T-cell (primary cell): ENCODE measurements at regions not wholly inside any gene's neighbourhood (a gene's known extent, or its start where the extent isn't known, plus 50 kb on each side); places are given as distances from the start of the nearest gene placed in this dataset.
"Not testable (repeated sequence)": the region's sequence is repeated elsewhere in the genome, so short reads cannot be mapped to it uniquely, and the experiment has no call there.

Experiments used
- ATAC-seq, 4 experiments: fragments of 200-7000 bp in 3 of 4; fragments of 150-1000 bp in 1 of 4; cut with Tn5 transposase; replicated peaks in 1 of 4; 1 replicate in 3 of 4; 2 replicates in 1 of 4; pipeline ENCODE4 v1.10.0; 2021; ENCODE audit warnings: moderate library complexity in 3 of 4, mild to moderate bottlenecking in 2 of 4, moderate number of reproducible peaks in 1 of 4
- CTCF ChIA-PET, 2 donors: fragments of 300-600 bp; sonication (Branson Sonifier 250); formaldehyde crosslinking; loops; one replicate each; lab custom pipeline; 2022; ENCODE audit warnings: antibody characterized with exemption in 2 of 2; lab: Charles Lee
- POLR2A ChIA-PET, 2 donors: fragments of 300-600 bp; sonication (Branson Sonifier 250); formaldehyde crosslinking; loops; one replicate each; lab custom pipeline; 2022; ENCODE audit warnings: antibody characterized with exemption in 2 of 2; lab: Charles Lee
- DNase-seq, 35 experiments: peaks; one replicate each; pipeline versions ENCODE4 v3.0.0 to v3.0.0-alpha.2; 2013 to 2023
- H3K27ac ChIP-seq: one replicate; pipeline ENCODE4 v1.5.1; 2013; ENCODE audit warnings: low read length
- H3K27me3 ChIP-seq, 2 experiments: replicated peaks in 1 of 2; 1 replicate in 1 of 2; 2 replicates in 1 of 2; pipeline versions ENCODE4 v1.6.1 to v1.7.0; 2013; ENCODE audit warnings: low read length in 1 of 2, mixed read lengths in 1 of 2; ENCODE audit not compliant: control insufficient read depth in 2 of 2, insufficient read depth in 2 of 2; ENCODE audit errors: extremely low read depth in 1 of 2
- H3K36me3 ChIP-seq, 2 donors: 1 replicate in 1 of 2; 2 replicates in 1 of 2; pipeline versions ENCODE4 v1.6.1 to v1.7.0; 2013; ENCODE audit warnings: low read length in 1 of 2; ENCODE audit not compliant: control insufficient read depth in 2 of 2, insufficient read depth in 1 of 2; ENCODE audit errors: extremely low read depth in 1 of 2
- H3K4me1 ChIP-seq, 2 experiments: 1 replicate in 1 of 2; 2 replicates in 1 of 2; pipeline versions ENCODE4 v1.6.1 to v1.7.0; 2013; ENCODE audit warnings: low read length in 2 of 2, mixed read lengths in 1 of 2; ENCODE audit not compliant: insufficient read depth in 2 of 2, control insufficient read depth in 1 of 2; ENCODE audit errors: extremely low read depth in 1 of 2
- H3K4me3 ChIP-seq, 2 donors: 1 replicate in 1 of 2; 2 replicates in 1 of 2; pipeline versions ENCODE4 v1.5.1 to v1.7.0; 2013; ENCODE audit warnings: mild to moderate bottlenecking in 2 of 2, low read length in 1 of 2, moderate library complexity in 1 of 2; ENCODE audit not compliant: control insufficient read depth in 1 of 2; ENCODE audit errors: extremely low read depth in 1 of 2
- H3K9me3 ChIP-seq: 2 replicates; pipeline ENCODE4 v1.7.0; 2013
- H3K27ac Mint-ChIP-seq, 2 donors: one replicate each; pipeline ENCODE4 v1.8.0; 2020 to 2021; ENCODE audit warnings: mild to moderate bottlenecking in 2 of 2, mixed read lengths in 2 of 2
- H3K27me3 Mint-ChIP-seq, 2 donors: one replicate each; pipeline ENCODE4 v1.8.0; 2021 to 2022; ENCODE audit warnings: mixed read lengths in 2 of 2
- H3K36me3 Mint-ChIP-seq: one replicate; pipeline ENCODE4 v1.8.0; 2021; ENCODE audit warnings: mixed read lengths
- H3K4me1 Mint-ChIP-seq, 3 donors: one replicate each; pipeline ENCODE4 v1.8.0; 2020 to 2022; ENCODE audit warnings: mixed read lengths in 3 of 3, mild to moderate bottlenecking in 1 of 3
- H3K4me3 Mint-ChIP-seq, 3 donors: one replicate each; pipeline ENCODE4 v1.8.0; 2020 to 2022; ENCODE audit warnings: mild to moderate bottlenecking in 3 of 3, mixed read lengths in 3 of 3, moderate library complexity in 3 of 3
- H3K9me3 Mint-ChIP-seq, 3 donors: one replicate each; pipeline ENCODE4 v1.8.0; 2020 to 2022; ENCODE audit warnings: mixed read lengths in 3 of 3
- WGBS: methylation state at CpG from one replicate; pipeline ENCODE4 v1.1.5; 2013; ENCODE audit warnings: missing lambda C conversion rate; ENCODE audit not compliant: insufficient coverage; 5-methylcytosine and 5-hydroxymethylcytosine counted together

DNA sequence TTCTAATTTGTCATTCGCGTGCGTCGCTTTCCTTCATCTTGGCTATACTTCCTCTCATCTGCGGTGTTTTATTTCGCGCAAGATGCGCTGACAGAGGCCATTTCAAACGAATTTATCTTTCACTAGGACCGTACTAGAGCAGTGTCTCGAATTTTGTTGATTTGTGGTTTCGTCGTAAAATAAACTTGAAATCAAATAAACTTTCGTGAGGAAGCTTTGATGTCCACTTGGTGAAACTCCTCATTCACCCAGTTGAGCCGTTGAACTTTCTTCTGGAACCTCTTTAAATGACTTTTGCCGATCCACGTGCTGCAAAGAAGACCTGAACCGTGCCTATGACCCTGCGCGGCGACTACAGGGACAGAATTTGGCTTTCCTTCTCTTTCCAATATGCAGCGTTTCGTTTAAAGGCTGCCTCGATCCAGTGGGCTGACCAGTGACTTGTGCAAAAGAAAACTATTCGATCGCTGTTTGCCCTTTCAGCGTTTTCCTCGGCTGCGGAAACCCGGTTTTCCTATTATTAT lies 163.9 kb upstream of the PPP1R3A start:
- ChIA-PET CTCF (interaction anchor here in 1 of 2 donors (0.6 kb wide), 1 partner anchor 581 kb away, joined by 6 read pairs; no protein-coding TSS in a partner anchor), POLR2A (no interaction called here)
- Histone ChIP-seq H3K27me3 (peaks cover 19 to 54% of the 10 kb centered on the region in 2 experiments), H3K4me3 (no peak overlapping the region), H3K4me1 (peaks cover 3 to 41% of the 10 kb centered on the region in 2 experiments), H3K36me3 (no peaks in the 10 kb centered on the region), H3K27ac (no peak overlapping the region), H3K9me3 (no peaks in the 10 kb centered on the region)
- Mint-ChIP-seq H3K36me3 (no peaks in the 10 kb centered on the region), H3K4me1 (peaks cover 24 to 41% (median 41%) of the 10 kb centered on the region in 3 donors), H3K9me3 (no peaks in the 10 kb centered on the region), H3K27ac (no peak overlapping the region), H3K4me3 (peak overlapping the region in 2 of 3 donors; percentile 13 to 43), H3K27me3 (peaks cover 69 to 70% of the 10 kb centered on the region in 2 donors)
- DNase-seq (no peak), ATAC-seq (no peak)
- WGBS: 3% methylated on average over 11 of the region's 30 CpGs

DNA sequence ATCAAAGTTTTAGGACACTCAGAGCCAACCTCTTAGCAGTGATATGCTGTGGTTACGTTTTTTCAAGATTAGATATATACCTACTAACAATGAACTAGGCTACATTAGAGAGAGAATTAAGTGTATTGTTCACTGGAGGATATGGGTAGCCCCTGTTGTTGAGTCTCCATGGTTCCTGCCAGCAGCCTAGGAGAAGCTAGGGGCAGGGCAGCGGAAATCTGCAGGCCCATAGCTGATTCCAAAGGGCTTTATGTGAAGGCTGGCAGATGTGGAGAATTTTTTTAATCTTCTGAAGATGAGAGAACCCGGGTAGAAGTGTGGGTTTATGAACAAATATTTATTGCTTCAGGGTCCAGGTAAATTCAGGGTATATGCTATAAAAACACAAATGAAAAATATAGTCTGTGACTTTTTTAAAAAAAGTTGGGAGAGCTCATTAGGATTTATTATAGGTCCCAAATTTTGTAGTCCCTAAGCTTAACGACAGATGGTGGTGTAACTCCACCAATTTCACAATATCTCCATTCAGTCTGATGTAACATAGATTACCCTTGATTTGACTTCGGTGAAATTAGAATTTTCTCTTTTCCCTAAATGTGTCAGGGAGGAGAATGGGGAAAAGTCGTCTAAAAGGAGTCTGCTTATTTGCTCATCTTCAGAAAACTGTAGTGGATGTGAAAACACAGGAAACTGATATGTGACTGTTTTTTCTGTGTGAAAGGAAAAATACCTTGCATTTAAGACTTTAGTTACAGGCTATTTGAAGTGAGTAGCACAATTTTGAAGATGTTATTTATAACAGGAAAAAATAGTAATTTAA lies 163.0 kb upstream of the PPP1R3A start:
- Histone ChIP-seq H3K9me3 (no peaks in the 10 kb centered on the region), H3K36me3 (no peaks in the 10 kb centered on the region), H3K27me3 (peaks cover 19 to 46% of the 10 kb centered on the region in 2 experiments), H3K27ac (no peak overlapping the region), H3K4me1 (peaks cover 3 to 35% of the 10 kb centered on the region in 2 experiments), H3K4me3 (no peak overlapping the region)
- DNase-seq: peak in 2 of 35 experiments; percentile 12 to 46
- H3K9me3 Mint-ChIP-seq: no peaks in the 10 kb centered on the region
- peaks cover 19 to 36% (median 35%) of the 10 kb centered on the region in 3 donors for H3K4me1 Mint-ChIP-seq
- H3K4me3 Mint-ChIP-seq: peak overlapping the region in 1 of 3 donors; percentile 12
- no peaks in the 10 kb centered on the region for H3K36me3 Mint-ChIP-seq
- CTCF ChIA-PET: interaction anchor here in 1 of 2 donors (0.7 to 1.0 kb wide), 5 partner anchors 8 to 1769 kb away, joined by 3 to 7 read pairs (median 3); no protein-coding TSS in a partner anchor
- ATAC-seq: no peak
- peaks cover 64 to 66% of the 10 kb centered on the region in 2 donors for H3K27me3 Mint-ChIP-seq
- no peak overlapping the region for H3K27ac Mint-ChIP-seq
- 83% methylated on average over 1 of the region's 6 CpGs for WGBS
- POLR2A ChIA-PET: interaction anchor here in 1 of 2 donors (0.6 kb wide), 1 partner anchor 1438 kb away, joined by 3 read pairs; no protein-coding TSS in a partner anchor

- POLR2A ChIA-PET, H3K4me1 Mint-ChIP-seq, H3K27ac Mint-ChIP-seq, DNase-seq, H3K27ac ChIP-seq, H3K4me3 ChIP-seq, H3K36me3 ChIP-seq, H3K9me3 Mint-ChIP-seq, H3K36me3 Mint-ChIP-seq, H3K4me3 Mint-ChIP-seq, H3K4me1 ChIP-seq, CTCF ChIA-PET, ATAC-seq, H3K27me3 ChIP-seq, H3K9me3 ChIP-seq: not testable (repeated sequence)
- peaks cover 34 to 35% of the 10 kb centered on the region in 2 donors for H3K27me3 Mint-ChIP-seq
- WGBS: 71% methylated on average over 6 of the region's 18 CpGs
Measured at GRCh38 chr7:114077158-114077524, 158.3 kb upstream of the PPP1R3A start.

DNA sequence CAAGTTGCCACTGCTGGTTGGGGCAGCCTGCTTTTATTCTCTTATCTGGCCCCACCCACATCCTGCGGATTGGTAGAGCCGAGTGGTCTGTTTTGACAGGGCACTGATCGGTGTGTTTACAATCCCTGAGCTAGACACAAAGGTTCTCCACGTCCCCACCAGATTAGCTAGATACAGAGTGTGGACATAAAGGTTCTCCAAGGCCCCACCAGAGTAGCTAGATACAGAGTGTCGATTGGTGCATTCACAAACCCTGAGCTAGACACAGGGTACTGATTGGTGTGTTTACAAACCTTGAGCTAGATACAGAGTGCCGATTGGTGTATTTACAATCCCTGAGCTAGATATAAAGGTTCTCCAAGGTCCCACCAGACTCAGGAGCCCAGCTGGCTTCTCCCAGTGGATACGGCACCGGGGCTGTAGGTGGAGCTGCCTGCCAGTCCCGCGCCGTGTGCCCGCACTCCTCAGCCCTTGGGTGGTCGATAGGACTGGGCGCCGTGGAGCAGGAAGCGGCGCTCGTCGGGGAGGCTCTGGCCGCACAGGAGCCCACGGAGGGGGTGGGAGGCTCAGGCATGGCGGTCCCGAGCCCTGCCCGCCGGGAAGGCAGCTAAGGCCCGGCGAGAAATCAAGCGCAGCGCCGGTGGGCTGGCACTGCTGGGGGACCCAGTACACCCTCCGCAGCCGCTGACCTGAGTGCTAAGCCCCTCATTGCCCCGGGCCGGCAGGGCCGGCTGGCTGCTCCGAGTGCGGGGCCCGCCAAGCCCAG lies 157.8 kb upstream of the PPP1R3A start:
- CTCF ChIA-PET, ATAC-seq, H3K36me3 Mint-ChIP-seq, H3K9me3 ChIP-seq, H3K4me3 Mint-ChIP-seq, POLR2A ChIA-PET, H3K4me1 ChIP-seq, H3K4me3 ChIP-seq, DNase-seq, H3K27ac Mint-ChIP-seq, H3K9me3 Mint-ChIP-seq, H3K27me3 ChIP-seq, H3K36me3 ChIP-seq, H3K4me1 Mint-ChIP-seq, H3K27ac ChIP-seq: not testable (repeated sequence)
- 93% methylated on average over 24 of the region's 38 CpGs for WGBS
- peaks cover 29 to 34% of the 10 kb centered on the region in 2 donors for H3K27me3 Mint-ChIP-seq

- ATAC-seq (no peak), DNase-seq (no peak)
- Histone ChIP-seq H3K27me3 (peaks cover 0 to 7% of the 10 kb centered on the region in 2 experiments), H3K9me3 (no peaks in the 10 kb centered on the region), H3K4me1 (no peaks in the 10 kb centered on the region), H3K4me3 (no peak overlapping the region), H3K36me3 (no peaks in the 10 kb centered on the region), H3K27ac (no peak overlapping the region)
- ChIA-PET POLR2A (no interaction called here), CTCF (interaction anchor here in 1 of 2 donors (0.6 to 1.2 kb wide), 2 partner anchors 8 to 1950 kb away, joined by 3 to 4 read pairs; no protein-coding TSS in a partner anchor)
- Mint-ChIP-seq H3K36me3 (no peaks in the 10 kb centered on the region), H3K4me3 (no peak overlapping the region), H3K4me1 (no peaks in the 10 kb centered on the region), H3K27me3 (peaks cover 11 to 16% of the 10 kb centered on the region in 2 donors), H3K9me3 (no peaks in the 10 kb centered on the region), H3K27ac (no peak overlapping the region)
- 0% methylated on average over 1 of the region's 2 CpGs for WGBS
Measured at GRCh38 chr7:114073701-114074100, 154.9 kb upstream of the PPP1R3A start.

GRCh38 chr7:114070246-114070645 lies 151.4 kb upstream of the PPP1R3A start:
- POLR2A ChIA-PET: no interaction called here
- no peaks in the 10 kb centered on the region for H3K9me3 ChIP-seq
- ATAC-seq (no peak), DNase-seq (no peak)
- CTCF ChIA-PET: no interaction called here
- H3K27ac ChIP-seq: no peak overlapping the region
- Mint-ChIP-seq H3K9me3 (no peaks in the 10 kb centered on the region), H3K27ac (no peak overlapping the region), H3K4me3 (no peak overlapping the region), H3K36me3 (no peaks in the 10 kb centered on the region), H3K27me3 (peaks cover 3 to 7% of the 10 kb centered on the region in 2 donors), H3K4me1 (no peaks in the 10 kb centered on the region)
- H3K4me1 ChIP-seq: no peaks in the 10 kb centered on the region
- no peaks in the 10 kb centered on the region for H3K36me3 ChIP-seq
- H3K4me3 ChIP-seq: no peak overlapping the region
- peaks cover 0 to 3% of the 10 kb centered on the region in 2 experiments for H3K27me3 ChIP-seq
